GM19035 (cell line): ENCODE measurements at regions not wholly inside any gene's neighbourhood (a gene's known extent, or its start where the extent isn't known, plus 50 kb on each side); places are given as distances from the start of the nearest gene placed in this dataset.

Experiments used
- ATAC-seq: cut with Tn5 transposase; IDR thresholded peaks from one replicate; pipeline ENCODE4 v1.9.1; 2021; ENCODE audit not compliant: unreplicated experiment

- peak; percentile 65 for ATAC-seq
These were observed 346.6 kb upstream of the KLF6 start for GRCh38 chr10:4131407-4132215.

- no peak for ATAC-seq
These were observed 345.7 kb upstream of the KLF6 start for GRCh38 chr10:4130685-4131084.

- no peak for ATAC-seq
These were observed 345.0 kb upstream of the KLF6 start for GRCh38 chr10:4129866-4130477.

- ATAC-seq = peak; percentile 56
These were observed 342.7 kb upstream of the KLF6 start for GRCh38 chr10:4127518-4128315.

GRCh38 chr10:4125776-4126175, 340.8 kb upstream of the KLF6 start:
- no peak for ATAC-seq

- ATAC-seq = peak; percentile 73
These were observed 336.7 kb upstream of the KLF6 start for GRCh38 chr10:4121502-4122380.

- ATAC-seq = no peak
These were observed 335.3 kb upstream of the KLF6 start for GRCh38 chr10:4120096-4120853.

- no peak for ATAC-seq
These were observed 334.1 kb upstream of the KLF6 start for GRCh38 chr10:4119107-4119506.

GRCh38 chr10:4117604-4118003, 332.6 kb upstream of the KLF6 start:
- ATAC-seq = no peak

GRCh38 chr10:4111643-4112042, 326.6 kb upstream of the KLF6 start:
- ATAC-seq = no peak

- no peak for ATAC-seq
These were observed 324.5 kb upstream of the KLF6 start for GRCh38 chr10:4109469-4109868.

- ATAC-seq = no peak
These were observed 323.7 kb upstream of the KLF6 start for GRCh38 chr10:4108693-4109092.

- ATAC-seq = no peak
These were observed 322.4 kb upstream of the KLF6 start for GRCh38 chr10:4107285-4107851.

- no peak for ATAC-seq
These were observed 318.6 kb upstream of the KLF6 start for GRCh38 chr10:4103603-4104002.

- no peak for ATAC-seq
These were observed 317.9 kb upstream of the KLF6 start for GRCh38 chr10:4102802-4103344.

- ATAC-seq = no peak
These were observed 317.1 kb upstream of the KLF6 start for GRCh38 chr10:4101918-4102654.

GRCh38 chr10:4100380-4100779, 315.4 kb upstream of the KLF6 start:
- no peak for ATAC-seq

GRCh38 chr10:4099202-4099601, 314.2 kb upstream of the KLF6 start:
- ATAC-seq = no peak
